NCI-H1048 (cell line): ENCODE measurements at regions not wholly inside any gene's neighbourhood (a gene's known extent, or its start where the extent isn't known, plus 50 kb on each side); places are given as distances from the start of the nearest gene placed in this dataset.

ENCODE experiments used
- DNase-seq: peaks from one replicate; lab custom pipeline; 2025; lab: John Stamatoyannopoulos, UW

- DNase-seq: no peak
Observed at GRCh38 chr7:81366546-81366945, 403.3 kb downstream of the HGF start.

GRCh38 chr7:81361769-81362312, 408.0 kb downstream of the HGF start:
- DNase-seq: no peak

- DNase-seq: no peak
Observed at GRCh38 chr7:81355911-81356310, 413.9 kb downstream of the HGF start.

- no peak for DNase-seq
Observed at GRCh38 chr7:81349044-81349443, 420.8 kb downstream of the HGF start.

- DNase-seq: no peak
Observed at GRCh38 chr7:81339946-81340345, 421.1 kb upstream of the SEMA3C start.

- no peak for DNase-seq
Observed at GRCh38 chr7:81333536-81333935, 414.7 kb upstream of the SEMA3C start.

GRCh38 chr7:81333004-81333403, 414.2 kb upstream of the SEMA3C start:
- DNase-seq: no peak

GRCh38 chr7:81331061-81332018, 412.5 kb upstream of the SEMA3C start:
- DNase-seq: no peak

GRCh38 chr7:81330108-81330507, 411.3 kb upstream of the SEMA3C start:
- no peak for DNase-seq

- DNase-seq: no peak
Observed at GRCh38 chr7:81327468-81328266, 408.8 kb upstream of the SEMA3C start.

- no peak for DNase-seq
Observed at GRCh38 chr7:81321949-81322348, 403.1 kb upstream of the SEMA3C start.

- DNase-seq: no peak
Observed at GRCh38 chr7:81317741-81318140, 398.9 kb upstream of the SEMA3C start.

- DNase-seq: no peak
Observed at GRCh38 chr7:81308643-81309322, 389.9 kb upstream of the SEMA3C start.

- DNase-seq: no peak
Observed at GRCh38 chr7:81301815-81302214, 383.0 kb upstream of the SEMA3C start.

- no peak for DNase-seq
Observed at GRCh38 chr7:81300753-81301152, 381.9 kb upstream of the SEMA3C start.

GRCh38 chr7:81299711-81300110, 380.9 kb upstream of the SEMA3C start:
- DNase-seq: no peak

GRCh38 chr7:81298951-81299666, 380.3 kb upstream of the SEMA3C start:
- no peak for DNase-seq

GRCh38 chr7:81297317-81297716, 378.5 kb upstream of the SEMA3C start:
- DNase-seq: no peak

- DNase-seq: no peak
Observed at GRCh38 chr7:81296726-81297125, 377.9 kb upstream of the SEMA3C start.

GRCh38 chr7:81294897-81295515, 376.2 kb upstream of the SEMA3C start:
- no peak for DNase-seq

GRCh38 chr7:81293806-81294205, 375.0 kb upstream of the SEMA3C start:
- DNase-seq: no peak
